T-helper 17 cell (primary cell): ENCODE measurements at regions not wholly inside any gene's neighbourhood (a gene's known extent, or its start where the extent isn't known, plus 50 kb on each side); places are given as distances from the start of the nearest gene placed in this dataset.
"Not testable (repeated sequence)": the region's sequence is repeated elsewhere in the genome, so short reads cannot be mapped to it uniquely, and the experiment has no call there.

Experiments
- ATAC-seq: fragments of 150-1000 bp; cut with Tn5 transposase; 2 replicates; pipeline ENCODE4 v1.10.0; 2021; ENCODE audit warnings: mild to moderate bottlenecking, moderate library complexity
- DNase-seq, 3 donors: peaks; one replicate each; pipeline versions ENCODE4 v3.0.0 to v3.0.0-alpha.2; 2020 to 2021
- H3K9me3 ChIP-seq: one replicate; pipeline ENCODE4 v1.7.0; 2013; ENCODE audit warnings: low read length, mild to moderate bottlenecking; ENCODE audit not compliant: control insufficient read depth, poor library complexity, severe bottlenecking
- H3K27ac Mint-ChIP-seq: one replicate; pipeline ENCODE4 v1.8.0; 2022; ENCODE audit warnings: mild to moderate bottlenecking, moderate library complexity, mixed read lengths
- H3K27me3 Mint-ChIP-seq: one replicate; pipeline ENCODE4 v1.8.0; 2022; ENCODE audit warnings: mixed read lengths
- H3K36me3 Mint-ChIP-seq: one replicate; pipeline ENCODE4 v1.8.0; 2022; ENCODE audit warnings: low read depth, mixed read lengths
- H3K4me1 Mint-ChIP-seq: one replicate; pipeline ENCODE4 v1.8.0; 2022; ENCODE audit warnings: mild to moderate bottlenecking, mixed read lengths
- H3K4me3 Mint-ChIP-seq: one replicate; pipeline ENCODE4 v1.8.0; 2022; ENCODE audit warnings: mild to moderate bottlenecking, moderate library complexity, mixed read lengths

GRCh38 chr9:126062158-126062886, 264.3 kb upstream of the MVB12B start:
- H3K4me3 Mint-ChIP-seq = no peak overlapping the region
- no peak overlapping the region for H3K27ac Mint-ChIP-seq
- peaks cover 3% of the 10 kb centered on the region for H3K36me3 Mint-ChIP-seq
- H3K4me1 Mint-ChIP-seq = no peaks in the 10 kb centered on the region
- DNase-seq (no peak), ATAC-seq (no peak)
- peaks cover 51% of the 10 kb centered on the region for H3K27me3 Mint-ChIP-seq
- H3K9me3 ChIP-seq = no peaks in the 10 kb centered on the region

- Mint-ChIP-seq H3K27me3 (peaks cover 50% of the 10 kb centered on the region), H3K4me3 (no peak overlapping the region), H3K36me3 (peaks cover 3% of the 10 kb centered on the region), H3K27ac (no peak overlapping the region), H3K4me1 (no peaks in the 10 kb centered on the region)
- no peaks in the 10 kb centered on the region for H3K9me3 ChIP-seq
- DNase-seq (no peak), ATAC-seq (no peak)
These were observed 263.3 kb upstream of the MVB12B start for GRCh38 chr9:126063326-126063725.

GRCh38 chr9:126066131-126066530, 260.5 kb upstream of the MVB12B start:
- no peak overlapping the region for H3K27ac Mint-ChIP-seq
- no peak overlapping the region for H3K4me3 Mint-ChIP-seq
- no peak for ATAC-seq
- H3K36me3 Mint-ChIP-seq = peaks cover 5% of the 10 kb centered on the region
- peaks cover 4% of the 10 kb centered on the region for H3K4me1 Mint-ChIP-seq
- peaks cover 52% of the 10 kb centered on the region for H3K27me3 Mint-ChIP-seq
- DNase-seq = no peak
- H3K9me3 ChIP-seq = no peaks in the 10 kb centered on the region

GRCh38 chr9:126067031-126067734, 259.4 kb upstream of the MVB12B start:
- H3K4me3 Mint-ChIP-seq = no peak overlapping the region
- H3K36me3 Mint-ChIP-seq = peaks cover 5% of the 10 kb centered on the region
- H3K27ac Mint-ChIP-seq = no peak overlapping the region
- peaks cover 5% of the 10 kb centered on the region for H3K4me1 Mint-ChIP-seq
- ATAC-seq = no peak
- no peaks in the 10 kb centered on the region for H3K9me3 ChIP-seq
- DNase-seq = no peak
- H3K27me3 Mint-ChIP-seq = peaks cover 55% of the 10 kb centered on the region

- peaks cover 5% of the 10 kb centered on the region for H3K36me3 Mint-ChIP-seq
- peaks cover 5% of the 10 kb centered on the region for H3K4me1 Mint-ChIP-seq
- ATAC-seq (no peak), DNase-seq (no peak)
- H3K4me3 Mint-ChIP-seq = no peak overlapping the region
- no peak overlapping the region for H3K27ac Mint-ChIP-seq
- H3K9me3 ChIP-seq = no peaks in the 10 kb centered on the region
- peaks cover 63% of the 10 kb centered on the region for H3K27me3 Mint-ChIP-seq
These were observed 257.9 kb upstream of the MVB12B start for GRCh38 chr9:126068534-126069230.

GRCh38 chr9:126069400-126069955, 257.2 kb upstream of the MVB12B start:
- H3K27me3 Mint-ChIP-seq = peaks cover 65% of the 10 kb centered on the region
- peaks cover 5% of the 10 kb centered on the region for H3K36me3 Mint-ChIP-seq
- H3K9me3 ChIP-seq = no peaks in the 10 kb centered on the region
- peaks cover 5% of the 10 kb centered on the region for H3K4me1 Mint-ChIP-seq
- ATAC-seq = no peak
- DNase-seq = no peak
- H3K27ac Mint-ChIP-seq = no peak overlapping the region
- no peak overlapping the region for H3K4me3 Mint-ChIP-seq

GRCh38 chr9:126070058-126070655, 256.5 kb upstream of the MVB12B start:
- H3K9me3 ChIP-seq = no peaks in the 10 kb centered on the region
- ATAC-seq (no peak), DNase-seq (no peak)
- Mint-ChIP-seq H3K27ac (no peak overlapping the region), H3K4me1 (peaks cover 5% of the 10 kb centered on the region), H3K27me3 (peaks cover 61% of the 10 kb centered on the region), H3K36me3 (peaks cover 5% of the 10 kb centered on the region), H3K4me3 (no peak overlapping the region)

- H3K9me3 ChIP-seq = no peaks in the 10 kb centered on the region
- peak overlapping the region; percentile 13 for H3K4me3 Mint-ChIP-seq
These were observed 255.4 kb upstream of the MVB12B start for GRCh38 chr9:126071076-126071750.

GRCh38 chr9:126077656-126078055, 249.0 kb upstream of the MVB12B start:
- not testable (repeated sequence) for H3K36me3 Mint-ChIP-seq, H3K9me3 ChIP-seq, H3K4me3 Mint-ChIP-seq, ATAC-seq, H3K4me1 Mint-ChIP-seq, DNase-seq, H3K27ac Mint-ChIP-seq
- H3K27me3 Mint-ChIP-seq = peaks cover 61% of the 10 kb centered on the region

More at GRCh38 chr9:126071076-126071750, 255.4 kb upstream of the MVB12B start:
- peaks cover 67% of the 10 kb centered on the region for H3K27me3 Mint-ChIP-seq
- peaks cover 2% of the 10 kb centered on the region for H3K36me3 Mint-ChIP-seq
- no peak for DNase-seq
- H3K27ac Mint-ChIP-seq = no peak overlapping the region
- ATAC-seq = no peak
- peaks cover 8% of the 10 kb centered on the region for H3K4me1 Mint-ChIP-seq

GRCh38 chr9:126080641-126081040, 246.0 kb upstream of the MVB12B start:
- H3K27me3 Mint-ChIP-seq = peaks cover 45% of the 10 kb centered on the region
- peaks cover 10% of the 10 kb centered on the region for H3K4me1 Mint-ChIP-seq
- ATAC-seq = no peak
- no peaks in the 10 kb centered on the region for H3K36me3 Mint-ChIP-seq
- no peaks in the 10 kb centered on the region for H3K9me3 ChIP-seq
- no peak for DNase-seq
- H3K4me3 Mint-ChIP-seq = no peak overlapping the region
- H3K27ac Mint-ChIP-seq = no peak overlapping the region

GRCh38 chr9:126081746-126082145, 244.9 kb upstream of the MVB12B start:
- Mint-ChIP-seq H3K4me3 (no peak overlapping the region), H3K27ac (no peak overlapping the region), H3K4me1 (peaks cover 6% of the 10 kb centered on the region), H3K27me3 (peaks cover 34% of the 10 kb centered on the region), H3K36me3 (no peaks in the 10 kb centered on the region)
- H3K9me3 ChIP-seq = no peaks in the 10 kb centered on the region
- DNase-seq (no peak), ATAC-seq (no peak)

GRCh38 chr9:126084008-126084407, 242.6 kb upstream of the MVB12B start:
- H3K9me3 ChIP-seq = no peaks in the 10 kb centered on the region
- Mint-ChIP-seq H3K36me3 (no peaks in the 10 kb centered on the region), H3K4me1 (peaks cover 6% of the 10 kb centered on the region), H3K27ac (no peak overlapping the region), H3K27me3 (peaks cover 14% of the 10 kb centered on the region), H3K4me3 (no peak overlapping the region)
- ATAC-seq (no peak), DNase-seq (no peak)
